SU-DHL-6 (cell line): ENCODE measurements at regions not wholly inside any gene's neighbourhood (a gene's known extent, or its start where the extent isn't known, plus 50 kb on each side); places are given as distances from the start of the nearest gene placed in this dataset.

Experiments used
- H2AFZ ChIP-seq: fragments of 200-600 bp; sonication (generic); 2 replicates; pipeline ENCODE4 v1.6.1; 2014; ENCODE audit warnings: low read depth, mild to moderate bottlenecking, moderate library complexity, mixed read lengths, antibody characterized with exemption, low read length; ENCODE audit not compliant: severe bottlenecking
- H3F3A ChIP-seq: fragments of 200-600 bp; shearing (Covaris generic); 2 replicates; pipeline ENCODE4 v1.6.0; 2016; ENCODE audit warnings: antibody characterized with exemption, mild to moderate bottlenecking; ENCODE audit not compliant: insufficient read depth
- H3K27ac ChIP-seq: fragments of 200-600 bp; sonication (generic); 2 replicates; pipeline ENCODE4 v1.5.1; 2016; ENCODE audit warnings: low read depth, mild to moderate bottlenecking, low read length, moderate library complexity, mixed read lengths
- H3K27me3 ChIP-seq: fragments of 200-600 bp; sonication (generic), shearing (Covaris generic); 2 replicates; pipeline ENCODE4 v1.6.0; 2014; ENCODE audit warnings: mild to moderate bottlenecking, low read length
- H3K36me3 ChIP-seq: fragments of 200-600 bp; sonication (generic); 2 replicates; pipeline ENCODE4 v1.6.1; 2014; ENCODE audit warnings: mild to moderate bottlenecking, low read length, mixed read lengths
- H3K4me2 ChIP-seq: fragments of 300-600, 200-600 bp; shearing (Covaris generic), sonication (generic); 2 replicates; pipeline ENCODE4 v1.6.0; 2014; ENCODE audit warnings: low read length, low read depth, mild to moderate bottlenecking; ENCODE audit not compliant: poor library complexity, severe bottlenecking
- H3K4me3 ChIP-seq: fragments of 200-600 bp; sonication (generic); 2 replicates; pipeline ENCODE4 v1.5.1; 2014; ENCODE audit warnings: antibody characterized with exemption, low read length, mild to moderate bottlenecking, mixed read lengths; ENCODE audit not compliant: insufficient read depth, poor library complexity, severe bottlenecking
- H3K79me2 ChIP-seq: fragments of 200-600 bp; sonication (generic); 2 replicates; pipeline ENCODE4 v1.6.1; 2014; ENCODE audit warnings: mild to moderate bottlenecking, low read length, moderate library complexity; ENCODE audit not compliant: insufficient read depth
- H3K9ac ChIP-seq: fragments of 200-600 bp; sonication (generic); 2 replicates; pipeline ENCODE4 v1.7.0; 2014; ENCODE audit warnings: mild to moderate bottlenecking, low read length
- H3K9me2 ChIP-seq: fragments of 200-600 bp; sonication (generic); replicated peaks from 2 replicates; pipeline ENCODE4 v1.6.1; 2014; ENCODE audit warnings: low read length; ENCODE audit not compliant: insufficient read depth
- H3K9me3 ChIP-seq: fragments of 200-600 bp; sonication (generic); 2 replicates; pipeline ENCODE4 v1.6.1; 2014; ENCODE audit warnings: low read length, mixed read lengths; ENCODE audit not compliant: insufficient read depth
- H4K20me1 ChIP-seq: fragments of 200-600 bp; sonication (generic); 2 replicates; pipeline ENCODE4 v1.6.1; 2014; ENCODE audit warnings: low read depth, mild to moderate bottlenecking, antibody characterized with exemption, low read length, moderate library complexity, mixed read lengths
- EZH2phosphoT487 ChIP-seq: fragments of 200-600 bp; sonication (generic), shearing (Covaris generic); conservative IDR thresholded peaks from 2 replicates; pipeline ENCODE4 v1.6.1; 2018; ENCODE audit warnings: mild to moderate bottlenecking, antibody characterized with exemption, low read length, moderate library complexity, mixed read lengths
- TF ChIP-seq, protein P1 (sequence below): fragments of 200-600 bp; sonication (generic); IDR thresholded peaks from one replicate; pipeline ENCODE4 v1.5.1; 2017; ENCODE audit warnings: antibody characterized with exemption, mild to moderate bottlenecking, low read length, moderate library complexity; ENCODE audit not compliant: insufficient read depth, poor library complexity, severe bottlenecking

DNA sequence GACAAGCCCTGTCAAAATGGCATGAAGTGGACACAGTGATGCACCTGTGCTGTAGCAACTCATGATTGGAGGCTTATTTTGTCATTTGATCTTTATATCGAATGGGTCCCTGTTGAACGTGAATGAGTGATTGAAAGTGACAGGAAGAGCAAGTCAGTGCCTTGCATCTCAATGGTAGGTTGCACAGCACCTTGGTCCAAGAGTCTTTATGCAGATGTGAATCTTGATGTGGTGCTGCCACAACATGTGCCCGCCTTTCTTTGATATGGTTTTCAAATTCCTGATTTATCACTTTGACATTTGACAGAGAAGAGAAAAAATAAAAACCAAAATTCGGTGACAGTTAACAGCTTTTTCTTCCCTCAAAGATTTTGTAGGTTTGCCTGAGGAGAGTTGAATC is 1182.4 kb downstream of the DNAJB9 start:
- Histone ChIP-seq H3K27me3 (no peaks in the 10 kb centered on the region), H3K4me3 (no peak overlapping the region), H3F3A (no peaks in the 10 kb centered on the region), H3K79me2 (no peaks in the 10 kb centered on the region), H2AFZ (no peak overlapping the region), H3K9me2 (no peaks in the 10 kb centered on the region), H3K36me3 (no peaks in the 10 kb centered on the region), H3K9ac (no peak overlapping the region), H3K4me2 (no peak overlapping the region), H4K20me1 (no peaks in the 10 kb centered on the region), H3K27ac (no peak overlapping the region), H3K9me3 (no peaks in the 10 kb centered on the region)
- no peak for TF ChIP-seq EZH2phosphoT487
- TF ChIP-seq, protein P1, sequence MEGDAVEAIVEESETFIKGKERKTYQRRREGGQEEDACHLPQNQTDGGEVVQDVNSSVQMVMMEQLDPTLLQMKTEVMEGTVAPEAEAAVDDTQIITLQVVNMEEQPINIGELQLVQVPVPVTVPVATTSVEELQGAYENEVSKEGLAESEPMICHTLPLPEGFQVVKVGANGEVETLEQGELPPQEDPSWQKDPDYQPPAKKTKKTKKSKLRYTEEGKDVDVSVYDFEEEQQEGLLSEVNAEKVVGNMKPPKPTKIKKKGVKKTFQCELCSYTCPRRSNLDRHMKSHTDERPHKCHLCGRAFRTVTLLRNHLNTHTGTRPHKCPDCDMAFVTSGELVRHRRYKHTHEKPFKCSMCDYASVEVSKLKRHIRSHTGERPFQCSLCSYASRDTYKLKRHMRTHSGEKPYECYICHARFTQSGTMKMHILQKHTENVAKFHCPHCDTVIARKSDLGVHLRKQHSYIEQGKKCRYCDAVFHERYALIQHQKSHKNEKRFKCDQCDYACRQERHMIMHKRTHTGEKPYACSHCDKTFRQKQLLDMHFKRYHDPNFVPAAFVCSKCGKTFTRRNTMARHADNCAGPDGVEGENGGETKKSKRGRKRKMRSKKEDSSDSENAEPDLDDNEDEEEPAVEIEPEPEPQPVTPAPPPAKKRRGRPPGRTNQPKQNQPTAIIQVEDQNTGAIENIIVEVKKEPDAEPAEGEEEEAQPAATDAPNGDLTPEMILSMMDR: no peak

DNA sequence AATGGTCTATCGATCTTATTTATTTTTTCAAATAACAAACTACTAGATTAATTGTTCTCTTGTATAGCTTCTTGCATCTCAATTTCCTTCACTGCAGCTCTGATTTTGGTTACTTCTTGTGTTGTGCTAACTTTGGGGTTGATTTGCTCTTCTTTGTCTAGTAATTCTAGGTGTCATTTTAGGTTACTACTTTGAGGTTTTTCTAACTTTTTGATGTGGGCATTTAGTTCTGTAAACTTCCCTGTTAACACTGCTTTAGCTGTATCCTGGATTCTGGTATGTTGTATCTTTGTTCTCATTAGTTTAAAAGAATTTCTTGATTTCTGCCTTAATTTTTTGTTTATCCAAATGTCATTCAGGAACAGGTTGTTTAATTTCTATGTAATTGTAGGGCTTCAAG is 1188.0 kb downstream of the DNAJB9 start:
- Histone ChIP-seq H3K9me2 (no peaks in the 10 kb centered on the region), H3K4me3 (no peak overlapping the region), H3K27ac (no peak overlapping the region), H3F3A (no peaks in the 10 kb centered on the region), H3K9ac (no peak overlapping the region), H2AFZ (no peak overlapping the region), H3K79me2 (no peaks in the 10 kb centered on the region), H4K20me1 (no peaks in the 10 kb centered on the region), H3K27me3 (no peaks in the 10 kb centered on the region), H3K4me2 (no peak overlapping the region), H3K36me3 (no peaks in the 10 kb centered on the region), H3K9me3 (0 out of 2 replicates have a peak, but pooled peaks cover 3% of the 10 kb centered on the region)
- TF ChIP-seq, protein P1: no peak
- no peak for TF ChIP-seq EZH2phosphoT487

DNA sequence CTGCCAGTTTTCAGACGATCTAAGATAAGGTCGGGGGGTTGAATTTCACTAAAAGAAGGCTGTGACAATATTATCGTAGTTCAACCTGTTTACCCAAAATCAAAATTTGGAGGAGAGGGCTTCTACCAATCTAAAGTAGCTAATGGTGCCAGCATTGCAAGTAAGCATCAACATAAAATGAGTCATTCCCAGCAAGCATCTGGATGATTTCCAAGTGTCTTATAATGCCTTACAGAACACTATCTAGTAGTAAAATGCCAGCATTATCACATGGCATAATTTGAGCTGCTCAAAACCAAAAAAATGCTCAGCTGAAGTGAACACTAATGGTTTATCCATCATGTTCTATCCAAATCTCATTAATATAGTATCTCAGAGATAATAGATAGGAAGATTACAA is 1193.9 kb downstream of the DNAJB9 start:
- Histone ChIP-seq H2AFZ (no peak overlapping the region), H3K79me2 (no peaks in the 10 kb centered on the region), H3K4me2 (no peak overlapping the region), H3K36me3 (no peaks in the 10 kb centered on the region), H3K9me3 (0 out of 2 replicates have a peak, but pooled peaks cover 3% of the 10 kb centered on the region), H3K9me2 (no peaks in the 10 kb centered on the region), H3K9ac (no peak overlapping the region), H3K27me3 (no peaks in the 10 kb centered on the region), H3K27ac (no peak overlapping the region), H3K4me3 (no peak overlapping the region), H4K20me1 (no peaks in the 10 kb centered on the region), H3F3A (no peaks in the 10 kb centered on the region)
- TF ChIP-seq, protein P1: no peak
- TF ChIP-seq EZH2phosphoT487: no peak

DNA sequence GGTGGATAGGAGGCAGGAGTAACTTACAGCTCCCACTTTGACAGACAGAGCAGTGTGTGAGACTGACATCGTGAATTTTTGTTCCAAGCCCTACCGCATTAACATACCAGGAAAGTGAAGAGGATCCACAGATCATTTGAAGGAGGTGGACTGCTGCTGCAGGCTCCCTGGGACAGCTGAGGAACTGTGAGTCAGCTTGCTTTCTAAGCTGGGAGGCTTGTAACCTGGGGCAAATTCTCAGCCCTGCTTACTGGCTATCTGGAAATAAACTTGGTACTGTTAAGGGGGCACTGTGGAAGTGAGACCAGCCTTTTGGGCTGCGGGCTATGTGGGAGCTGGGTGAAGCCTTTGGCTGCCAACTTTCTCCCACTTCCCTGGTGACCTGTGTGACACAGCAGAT is 1202.5 kb downstream of the DNAJB9 start:
- TF ChIP-seq, protein P1: no peak
- no peak for TF ChIP-seq EZH2phosphoT487
- no peaks in the 10 kb centered on the region for H4K20me1 ChIP-seq
- no peak overlapping the region for H3K27ac ChIP-seq
- H3K9ac ChIP-seq: no peak overlapping the region
- no peaks in the 10 kb centered on the region for H3F3A ChIP-seq
- no peak overlapping the region for H2AFZ ChIP-seq
- H3K79me2 ChIP-seq: no peaks in the 10 kb centered on the region
- H3K27me3 ChIP-seq: no peaks in the 10 kb centered on the region
- H3K4me3 ChIP-seq: no peak overlapping the region
- no peak overlapping the region for H3K4me2 ChIP-seq
- no peaks in the 10 kb centered on the region for H3K36me3 ChIP-seq
- no peaks in the 10 kb centered on the region for H3K9me2 ChIP-seq
- no peaks in the 10 kb centered on the region for H3K9me3 ChIP-seq
